NCI-H1694 treated with DMSO at 0.1 percent for 48 hours (cell line): ENCODE measurements at regions not wholly inside any gene's neighbourhood (a gene's known extent, or its start where the extent isn't known, plus 50 kb on each side); places are given as distances from the start of the nearest gene placed in this dataset.
"Not testable (repeated sequence)": the region's sequence is repeated elsewhere in the genome, so short reads cannot be mapped to it uniquely, and the experiment has no call there.

Experiments used
- DNase-seq: peaks from one replicate; lab custom pipeline; 2025; lab: John Stamatoyannopoulos, UW

- peak; percentile 53 for DNase-seq
These were observed 1342.2 kb downstream of the PLA2G4A start for GRCh38 chr1:188170935-188171334.

- not testable (repeated sequence) for DNase-seq
These were observed 1353.3 kb downstream of the PLA2G4A start for GRCh38 chr1:188182063-188182462.

GRCh38 chr1:188188317-188188716 lies 1359.6 kb downstream of the PLA2G4A start:
- DNase-seq = no peak

GRCh38 chr1:188194916-188195315 lies 1366.2 kb downstream of the PLA2G4A start:
- no peak for DNase-seq

GRCh38 chr1:188218289-188218688 lies 1389.5 kb downstream of the PLA2G4A start:
- DNase-seq = no peak

GRCh38 chr1:188220051-188220450 lies 1391.3 kb downstream of the PLA2G4A start:
- no peak for DNase-seq

- no peak for DNase-seq
These were observed 1395.5 kb downstream of the PLA2G4A start for GRCh38 chr1:188224263-188224662.

GRCh38 chr1:188225975-188226374 lies 1397.2 kb downstream of the PLA2G4A start:
- no peak for DNase-seq

- DNase-seq = no peak
These were observed 1399.9 kb downstream of the PLA2G4A start for GRCh38 chr1:188228623-188229022.

GRCh38 chr1:188237573-188238348 lies 1409.0 kb downstream of the PLA2G4A start:
- no peak for DNase-seq

- no peak for DNase-seq
These were observed 1412.1 kb downstream of the PLA2G4A start for GRCh38 chr1:188240772-188241406.

GRCh38 chr1:188241629-188242028 lies 1412.9 kb downstream of the PLA2G4A start:
- DNase-seq = no peak

- DNase-seq = no peak
These were observed 1414.7 kb downstream of the PLA2G4A start for GRCh38 chr1:188243456-188243855.

GRCh38 chr1:188244681-188245080 lies 1415.9 kb downstream of the PLA2G4A start:
- no peak for DNase-seq

- no peak for DNase-seq
These were observed 1418.5 kb downstream of the PLA2G4A start for GRCh38 chr1:188247255-188247654.

- DNase-seq = no peak
These were observed 1421.1 kb downstream of the PLA2G4A start for GRCh38 chr1:188249811-188250210.

- no peak for DNase-seq
These were observed 1422.3 kb downstream of the PLA2G4A start for GRCh38 chr1:188251036-188251435.

GRCh38 chr1:188261849-188262248 lies 1433.1 kb downstream of the PLA2G4A start:
- no peak for DNase-seq

- no peak for DNase-seq
These were observed 1441.2 kb downstream of the PLA2G4A start for GRCh38 chr1:188269956-188270355.

GRCh38 chr1:188270497-188270896 lies 1441.7 kb downstream of the PLA2G4A start:
- no peak for DNase-seq

- no peak for DNase-seq
These were observed 1449.0 kb downstream of the PLA2G4A start for GRCh38 chr1:188277771-188278170.

- DNase-seq = no peak
These were observed 1453.2 kb downstream of the PLA2G4A start for GRCh38 chr1:188281921-188282320.

GRCh38 chr1:188295157-188295556 lies 1466.4 kb downstream of the PLA2G4A start:
- no peak for DNase-seq

- DNase-seq = no peak
These were observed 1474.0 kb downstream of the PLA2G4A start for GRCh38 chr1:188302746-188303145.
